Activated naive CD8-positive, alpha-beta T cell treated with anti-CD3 and anti-CD28 coated beads, Interleukin-2, amount 10 ng/mL, durations not matched to agents 7 days and 5 days (primary cell): ENCODE measurements at regions not wholly inside any gene's neighbourhood (a gene's known extent, or its start where the extent isn't known, plus 50 kb on each side); places are given as distances from the start of the nearest gene placed in this dataset.
"Not testable (repeated sequence)": the region's sequence is repeated elsewhere in the genome, so short reads cannot be mapped to it uniquely, and the experiment has no call there.

Experiments
- ATAC-seq: fragments of 150-1000 bp; cut with Tn5 transposase; one replicate; pipeline ENCODE4 v1.10.0; 2021; ENCODE audit warnings: low read depth, moderate library complexity
- POLR2A ChIA-PET: fragments of 350-600 bp; sonication (Branson Sonifier 250); formaldehyde crosslinking; loops from one replicate; lab custom pipeline; 2021; ENCODE audit warnings: antibody characterized with exemption; lab: Charles Lee
- DNase-seq: peaks from one replicate; pipeline ENCODE4 v3.0.0; 2021
- H3K27ac Mint-ChIP-seq: one replicate; pipeline ENCODE4 v1.8.0; 2022; ENCODE audit warnings: mild to moderate bottlenecking, mixed read lengths
- H3K27me3 Mint-ChIP-seq: one replicate; pipeline ENCODE4 v1.8.0; 2022; ENCODE audit warnings: mild to moderate bottlenecking, moderate library complexity, mixed read lengths
- H3K36me3 Mint-ChIP-seq: one replicate; pipeline ENCODE4 v1.8.0; 2021; ENCODE audit warnings: mild to moderate bottlenecking, mixed read lengths
- H3K4me1 Mint-ChIP-seq: one replicate; pipeline ENCODE4 v1.8.0; 2021; ENCODE audit warnings: mixed read lengths
- H3K4me3 Mint-ChIP-seq: one replicate; pipeline ENCODE4 v1.8.0; 2022; ENCODE audit warnings: mild to moderate bottlenecking, moderate library complexity, mixed read lengths
- H3K9me3 Mint-ChIP-seq: one replicate; pipeline ENCODE4 v1.8.0; 2021; ENCODE audit warnings: mixed read lengths

DNA sequence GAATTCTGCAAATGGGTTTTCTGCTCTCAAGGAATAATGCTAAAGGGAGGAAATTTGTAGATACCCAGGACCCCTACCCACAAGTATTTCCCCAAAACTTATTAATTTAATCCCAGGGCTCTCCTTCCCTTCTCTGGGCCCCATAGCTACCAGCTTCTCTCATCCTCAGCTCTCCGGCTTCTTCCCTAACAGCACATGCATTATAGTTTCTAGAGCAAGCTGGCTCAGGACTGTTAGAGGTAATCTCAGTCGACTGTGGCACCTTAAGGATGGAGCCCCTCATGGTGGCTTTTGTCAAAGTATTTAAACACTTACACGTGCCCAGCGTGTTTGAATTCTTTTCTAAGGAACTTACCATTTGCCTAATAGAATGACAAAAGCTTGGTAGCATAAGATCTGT, 252.5 kb upstream of the GAS1 start:
- Mint-ChIP-seq H3K27me3 (peaks cover 4% of the 10 kb centered on the region), H3K4me1 (peaks cover 5% of the 10 kb centered on the region), H3K36me3 (no peaks in the 10 kb centered on the region), H3K9me3 (no peaks in the 10 kb centered on the region), H3K27ac (no peak overlapping the region), H3K4me3 (no peak overlapping the region)
- POLR2A ChIA-PET: no interaction called here
- ATAC-seq (no peak), DNase-seq (no peak)

DNA sequence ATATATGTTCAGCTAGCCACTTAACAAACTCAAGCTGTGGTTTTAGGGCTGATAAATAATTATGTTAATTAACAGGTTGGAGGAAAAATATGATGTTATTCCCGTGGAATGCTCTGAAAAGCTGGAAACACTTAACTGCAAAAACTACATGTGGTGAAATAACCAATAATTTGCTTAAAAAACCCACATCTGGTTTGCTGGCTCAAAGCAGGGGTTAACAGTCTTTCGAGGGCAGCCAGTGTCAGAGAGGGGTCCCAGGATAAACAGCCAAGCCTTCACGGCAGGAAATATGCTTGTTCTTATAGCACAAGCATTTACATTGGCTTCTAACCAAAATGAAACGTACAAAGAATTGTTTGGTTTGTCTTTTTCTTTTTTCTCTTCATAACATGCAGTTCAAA, 254.0 kb upstream of the GAS1 start:
- DNase-seq (no peak), ATAC-seq (no peak)
- H3K27me3 Mint-ChIP-seq: peaks cover 3% of the 10 kb centered on the region
- H3K4me3 Mint-ChIP-seq: no peak overlapping the region
- no peak overlapping the region for H3K27ac Mint-ChIP-seq
- no peaks in the 10 kb centered on the region for H3K36me3 Mint-ChIP-seq
- peaks cover 3% of the 10 kb centered on the region for H3K4me1 Mint-ChIP-seq
- POLR2A ChIA-PET: no interaction called here
- H3K9me3 Mint-ChIP-seq: no peaks in the 10 kb centered on the region

DNA sequence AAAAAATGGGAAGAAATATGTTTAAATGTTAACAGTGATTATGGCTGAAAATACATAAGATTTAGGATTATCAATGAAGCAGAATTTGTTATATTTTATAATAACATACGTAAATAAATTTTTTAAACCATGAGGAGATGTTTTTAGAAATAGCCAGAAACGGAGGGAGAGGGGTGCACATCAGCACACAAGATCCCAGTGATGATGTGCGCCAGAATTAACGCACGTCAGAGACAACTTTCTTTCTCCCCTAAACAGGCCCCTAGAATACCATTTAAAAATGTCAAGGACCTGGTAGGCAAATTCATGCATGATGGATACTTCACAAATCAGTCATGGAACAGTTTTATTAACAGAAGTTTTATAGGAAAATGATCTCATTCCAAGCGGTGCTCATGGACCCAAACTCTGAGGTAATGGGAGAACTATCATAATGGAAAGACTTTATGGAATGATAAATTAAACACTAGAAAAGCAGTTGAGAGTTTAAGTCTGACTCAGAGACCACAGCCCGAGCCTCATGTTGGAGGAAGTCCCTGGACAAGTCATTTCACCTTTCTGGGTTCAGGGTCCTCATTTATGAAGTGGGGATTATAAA, 258.9 kb upstream of the GAS1 start:
- no peaks in the 10 kb centered on the region for H3K36me3 Mint-ChIP-seq
- DNase-seq (no peak), ATAC-seq (no peak)
- H3K4me3 Mint-ChIP-seq: no peak overlapping the region
- POLR2A ChIA-PET: no interaction called here
- H3K9me3 Mint-ChIP-seq: no peaks in the 10 kb centered on the region
- no peak overlapping the region for H3K27ac Mint-ChIP-seq
- no peaks in the 10 kb centered on the region for H3K4me1 Mint-ChIP-seq
- peaks cover 2% of the 10 kb centered on the region for H3K27me3 Mint-ChIP-seq

DNA sequence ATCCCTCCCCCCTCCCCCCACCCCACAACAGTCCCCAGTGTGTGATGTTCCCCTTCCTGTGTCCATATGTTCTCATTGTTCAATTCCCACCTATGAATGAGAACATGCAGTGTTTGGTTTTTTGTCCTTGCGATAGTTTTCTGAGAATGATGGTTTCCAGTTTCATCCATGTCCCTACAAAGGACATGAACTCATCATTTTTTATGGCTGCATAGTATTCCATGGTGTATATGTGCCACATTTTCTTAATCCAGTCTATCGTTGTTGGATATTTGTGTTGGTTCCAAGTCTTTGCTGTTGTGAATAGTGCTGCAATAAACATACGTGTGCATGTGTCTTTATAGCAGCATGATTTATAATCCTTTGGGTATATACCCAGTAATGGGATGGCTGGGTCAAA, 263.4 kb upstream of the GAS1 start:
- ATAC-seq, POLR2A ChIA-PET, H3K27ac Mint-ChIP-seq, H3K9me3 Mint-ChIP-seq, H3K27me3 Mint-ChIP-seq, H3K4me3 Mint-ChIP-seq, H3K4me1 Mint-ChIP-seq, H3K36me3 Mint-ChIP-seq, DNase-seq: not testable (repeated sequence)

GRCh38 chr9:87211669-87212068, 264.4 kb upstream of the GAS1 start:
- Mint-ChIP-seq H3K36me3 (no peaks in the 10 kb centered on the region), H3K4me1 (no peaks in the 10 kb centered on the region), H3K27ac (no peak overlapping the region), H3K9me3 (no peaks in the 10 kb centered on the region), H3K4me3 (no peak overlapping the region), H3K27me3 (peaks cover 4% of the 10 kb centered on the region)
- DNase-seq (no peak), ATAC-seq (no peak)
- POLR2A ChIA-PET: no interaction called here

- Mint-ChIP-seq H3K4me3 (no peak overlapping the region), H3K27ac (no peak overlapping the region), H3K27me3 (peaks cover 4% of the 10 kb centered on the region), H3K9me3 (no peaks in the 10 kb centered on the region), H3K36me3 (no peaks in the 10 kb centered on the region), H3K4me1 (no peaks in the 10 kb centered on the region)
- POLR2A ChIA-PET: no interaction called here
- ATAC-seq (no peak), DNase-seq (no peak)
Observed at GRCh38 chr9:87212605-87213021, 265.3 kb upstream of the GAS1 start.

- ATAC-seq (no peak), DNase-seq (no peak)
- Mint-ChIP-seq H3K36me3 (no peaks in the 10 kb centered on the region), H3K4me1 (no peaks in the 10 kb centered on the region), H3K27ac (no peak overlapping the region), H3K4me3 (no peak overlapping the region), H3K9me3 (no peaks in the 10 kb centered on the region), H3K27me3 (peaks cover 4% of the 10 kb centered on the region)
- POLR2A ChIA-PET: no interaction called here
Observed at GRCh38 chr9:87213948-87214347, 266.6 kb upstream of the GAS1 start.

DNA sequence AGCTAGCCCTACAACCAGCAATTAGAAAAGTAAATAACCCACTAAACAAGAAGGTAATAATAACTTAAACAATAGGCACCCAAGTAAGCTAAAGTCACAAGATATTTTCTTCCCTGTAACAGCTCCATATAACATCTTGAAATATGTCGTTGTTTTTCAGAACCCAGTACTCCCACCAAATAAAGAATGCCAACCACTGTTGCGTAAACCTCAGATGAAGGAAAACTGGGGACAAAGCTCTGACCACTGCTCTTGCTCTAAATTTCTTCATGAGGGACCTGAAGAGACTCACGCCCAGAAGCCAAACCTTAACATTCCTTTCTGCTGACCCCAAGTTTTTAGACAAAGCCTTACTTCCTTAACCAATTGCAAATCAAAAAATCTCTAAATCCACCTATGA, 267.7 kb upstream of the GAS1 start:
- POLR2A ChIA-PET: no interaction called here
- Mint-ChIP-seq H3K4me3 (no peak overlapping the region), H3K4me1 (no peaks in the 10 kb centered on the region), H3K27ac (no peak overlapping the region), H3K9me3 (no peaks in the 10 kb centered on the region), H3K36me3 (no peaks in the 10 kb centered on the region), H3K27me3 (peaks cover 2% of the 10 kb centered on the region)
- no peak for ATAC-seq
- no peak for DNase-seq

DNA sequence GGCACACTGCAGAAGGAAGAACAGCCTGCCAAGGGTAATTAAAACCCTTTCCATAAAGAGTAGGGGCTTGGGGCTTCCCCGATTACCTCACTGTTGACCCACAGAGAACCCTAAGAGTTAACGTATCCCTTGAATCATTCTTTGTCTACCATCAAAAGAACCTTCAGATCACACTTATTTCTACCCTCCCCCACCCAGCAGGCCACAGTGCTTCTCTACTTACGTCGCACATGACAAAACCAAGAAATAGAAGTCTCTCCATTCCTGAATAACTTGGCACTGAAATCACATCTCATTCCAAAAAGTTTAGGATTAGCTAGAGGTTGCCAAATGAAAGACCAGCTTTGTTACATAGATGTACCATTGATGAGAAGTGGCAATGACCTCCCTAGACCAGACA, 268.7 kb upstream of the GAS1 start:
- no peaks in the 10 kb centered on the region for H3K4me1 Mint-ChIP-seq
- ATAC-seq: no peak

GRCh38 chr9:87216897-87217455, 269.7 kb upstream of the GAS1 start:
- Mint-ChIP-seq H3K9me3 (no peaks in the 10 kb centered on the region), H3K27ac (no peak overlapping the region), H3K4me3 (no peak overlapping the region), H3K27me3 (peaks cover 3% of the 10 kb centered on the region), H3K36me3 (no peaks in the 10 kb centered on the region), H3K4me1 (no peaks in the 10 kb centered on the region)
- POLR2A ChIA-PET: no interaction called here
- ATAC-seq (no peak), DNase-seq (no peak)

More for the DNA sequence above, 268.7 kb upstream of the GAS1 start:
- H3K36me3 Mint-ChIP-seq: no peaks in the 10 kb centered on the region
- no peaks in the 10 kb centered on the region for H3K9me3 Mint-ChIP-seq
- H3K27ac Mint-ChIP-seq: no peak overlapping the region
- peaks cover 2% of the 10 kb centered on the region for H3K27me3 Mint-ChIP-seq
- DNase-seq: no peak
- no peak overlapping the region for H3K4me3 Mint-ChIP-seq
- POLR2A ChIA-PET: no interaction called here

- no peaks in the 10 kb centered on the region for H3K36me3 Mint-ChIP-seq
- ATAC-seq (no peak), DNase-seq (no peak)
- H3K4me3 Mint-ChIP-seq: no peak overlapping the region
- H3K9me3 Mint-ChIP-seq: no peaks in the 10 kb centered on the region
- POLR2A ChIA-PET: no interaction called here
- no peaks in the 10 kb centered on the region for H3K4me1 Mint-ChIP-seq
- H3K27me3 Mint-ChIP-seq: peaks cover 2% of the 10 kb centered on the region
- H3K27ac Mint-ChIP-seq: no peak overlapping the region
Observed at GRCh38 chr9:87223392-87224246, 274.0 kb upstream of the DAPK1 start.

DNA sequence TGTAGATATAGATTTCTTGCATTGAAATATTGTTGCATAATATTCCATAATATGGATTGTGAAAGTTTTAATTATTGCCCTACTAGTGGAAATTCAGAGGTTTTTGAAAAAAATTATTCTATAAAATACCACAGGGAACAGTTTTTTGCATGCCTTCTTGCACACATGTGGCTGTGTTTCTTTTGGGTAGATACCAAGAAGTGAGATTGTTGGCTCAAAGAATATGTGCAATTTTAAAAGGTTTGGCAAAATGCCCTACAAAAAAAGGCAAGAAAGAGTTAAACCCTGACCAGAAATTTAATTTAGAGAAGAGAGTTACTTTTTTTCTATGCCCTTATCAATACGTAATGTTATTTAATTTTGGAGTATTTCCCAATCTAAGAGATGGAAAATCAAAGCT, 270.8 kb upstream of the DAPK1 start:
- ATAC-seq: no peak
- Mint-ChIP-seq H3K36me3 (no peaks in the 10 kb centered on the region), H3K27ac (no peak overlapping the region), H3K4me3 (no peak overlapping the region), H3K4me1 (no peaks in the 10 kb centered on the region), H3K9me3 (no peaks in the 10 kb centered on the region), H3K27me3 (peaks cover under 1% of the 10 kb centered on the region)
- POLR2A ChIA-PET: no interaction called here
- no peak for DNase-seq

- POLR2A ChIA-PET: no interaction called here
- no peaks in the 10 kb centered on the region for H3K27me3 Mint-ChIP-seq
- no peak for DNase-seq
- no peaks in the 10 kb centered on the region for H3K36me3 Mint-ChIP-seq
- ATAC-seq: no peak
- H3K4me3 Mint-ChIP-seq: no peak overlapping the region
- H3K9me3 Mint-ChIP-seq: no peaks in the 10 kb centered on the region
- no peak overlapping the region for H3K27ac Mint-ChIP-seq
- H3K4me1 Mint-ChIP-seq: no peaks in the 10 kb centered on the region
Observed at GRCh38 chr9:87227456-87227855, 270.2 kb upstream of the DAPK1 start.

DNA sequence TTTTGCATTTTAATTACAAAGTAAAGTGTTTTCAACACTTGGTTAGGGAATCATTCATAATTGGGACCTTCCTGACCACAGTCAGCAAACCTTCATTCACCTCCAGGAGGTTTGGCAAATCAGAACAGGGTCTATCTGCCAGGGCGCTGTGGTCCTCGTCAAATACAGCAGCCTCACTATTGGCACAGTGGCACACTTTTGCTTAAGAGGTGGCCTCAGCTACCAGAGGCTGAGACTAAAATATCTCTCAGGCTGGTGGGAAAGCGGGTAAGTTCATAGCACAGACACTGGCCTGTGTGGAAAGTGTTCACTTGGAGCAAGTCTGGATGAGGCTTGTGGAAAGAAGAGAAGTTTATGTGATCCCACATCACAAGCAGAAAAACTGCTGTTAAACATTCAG, 268.6 kb upstream of the DAPK1 start:
- Mint-ChIP-seq H3K27me3 (no peaks in the 10 kb centered on the region), H3K4me3 (no peak overlapping the region), H3K4me1 (no peaks in the 10 kb centered on the region), H3K9me3 (no peaks in the 10 kb centered on the region), H3K27ac (no peak overlapping the region), H3K36me3 (no peaks in the 10 kb centered on the region)
- POLR2A ChIA-PET: no interaction called here
- ATAC-seq (no peak), DNase-seq (no peak)
